HCT116 (cell line): ENCODE measurements at regions not wholly inside any gene's neighbourhood (a gene's known extent, or its start where the extent isn't known, plus 50 kb on each side); places are given as distances from the start of the nearest gene placed in this dataset.

Source experiments
- ATAC-seq: fragments of 200-7000 bp; cut with Tn5 transposase; 2 replicates; pipeline ENCODE4 v1.9.1; 2020; ENCODE audit warnings: mild to moderate bottlenecking, moderate library complexity
- BruUV-seq: library from RNA; stranded (reverse); fragments of 400-500 nt; replicated peaks from 2 replicates; lab custom pipeline; 2021; lab: Mats Ljungman, UMichigan
- CTCF ChIA-PET: fragments of 300-600 bp; sonication (Branson Sonifier 250); formaldehyde crosslinking; loops from one replicate; lab custom pipeline; 2021; ENCODE audit warnings: antibody characterized with exemption; lab: Charles Lee
- POLR2A ChIA-PET: fragments of 300-600, 350-600 bp; sonication (Branson Sonifier 250); formaldehyde crosslinking; loops from one replicate; lab custom pipeline; 2021; ENCODE audit warnings: antibody characterized with exemption; lab: Charles Lee
- RAD21 ChIA-PET, 2 experiments: fragments of 300-600 bp; sonication (Branson Sonifier 250); formaldehyde crosslinking; loops; one replicate each; lab custom pipeline; 2023; ENCODE audit warnings: low total read pairs in 2 of 2; ENCODE audit not compliant: uncharacterized antibody in 2 of 2, unreplicated experiment in 2 of 2, low non-redundant PET in 1 of 2; lab: Charles Lee
- DNase-seq: peaks from one replicate; pipeline ENCODE4 v3.0.0-alpha.2; 2010; ENCODE audit warnings: low read depth, low spot score
- H2AFZ ChIP-seq: fragments of 200-600 bp; shearing (Covaris generic), sonication (generic); 2 replicates; pipeline ENCODE4 v1.6.1; 2017; ENCODE audit warnings: low read depth, mixed run types, mixed read lengths, antibody characterized with exemption, low read length; ENCODE audit not compliant: poor library complexity, severe bottlenecking
- H3K27ac ChIP-seq: 2 replicates; pipeline ENCODE4 v1.5.1; 2012; ENCODE audit warnings: low read depth, low read length
- H3K27me3 ChIP-seq: fragments of 200-600 bp; sonication (generic); 2 replicates; pipeline ENCODE4 v1.6.1; 2016; ENCODE audit warnings: mixed run types, low read length, mixed read lengths; ENCODE audit not compliant: insufficient read depth
- H3K36me3 ChIP-seq, 2 experiments: fragments of 200-500 bp in 1 of 2; fragments of 200-600 bp in 1 of 2; sonication (Bioruptor generic) in 1 of 2; sonication (generic) in 1 of 2; 2 replicates each; pipeline versions ENCODE4 v1.5.1 to v1.6.1; 2014 to 2016; ENCODE audit warnings: low read length in 2 of 2, inconsistent platforms in 1 of 2, mixed read lengths in 1 of 2, mixed run types in 1 of 2; ENCODE audit not compliant: insufficient read depth in 2 of 2, control insufficient read depth in 1 of 2
- H3K4me1 ChIP-seq, 2 experiments: fragments of 200-600 bp in 1 of 2; sonication (generic) in 1 of 2; 2 replicates each; pipeline versions ENCODE4 v1.5.1 to v1.6.1; 2012 to 2017; ENCODE audit warnings: low read length in 2 of 2, inconsistent platforms in 1 of 2, mild to moderate bottlenecking in 1 of 2, mixed read lengths in 1 of 2, mixed run types in 1 of 2, moderate library complexity in 1 of 2; ENCODE audit not compliant: insufficient read depth in 2 of 2, control insufficient read depth in 1 of 2
- H3K4me2 ChIP-seq: fragments of 200-600 bp; sonication (generic); 2 replicates; pipeline ENCODE4 v1.6.1; 2017; ENCODE audit warnings: mixed run types, low read length, mixed read lengths
- H3K4me3 ChIP-seq, 2 experiments: fragments of 200-600 bp in 1 of 2; sonication (generic) in 1 of 2; replicated peaks in 1 of 2; 2 replicates each; pipeline ENCODE4 v1.5.1; 2011 to 2016; ENCODE audit warnings: low read length in 2 of 2, control low read depth in 1 of 2, low read depth in 1 of 2, mild to moderate bottlenecking in 1 of 2, mixed read lengths in 1 of 2, mixed run types in 1 of 2
- H3K79me2 ChIP-seq: fragments of 200-600 bp; sonication (generic); 2 replicates; pipeline ENCODE4 v1.6.1; 2017; ENCODE audit warnings: mild to moderate bottlenecking, mixed run types, low read length, moderate library complexity, mixed read lengths; ENCODE audit not compliant: insufficient read depth
- H3K9ac ChIP-seq: fragments of 200-600 bp; sonication (generic); 2 replicates; pipeline ENCODE4 v1.6.1; 2016; ENCODE audit warnings: low read length, mixed read lengths
- H3K9me2 ChIP-seq: fragments of 200-600 bp; sonication (generic), shearing (Covaris generic); 2 replicates; pipeline ENCODE4 v1.6.1; 2017; ENCODE audit warnings: mixed run types, mild to moderate bottlenecking, moderate library complexity; ENCODE audit not compliant: insufficient read depth
- H3K9me3 ChIP-seq, 2 experiments: fragments of 200-500 bp in 1 of 2; fragments of 200-600 bp in 1 of 2; sonication (Bioruptor generic) in 1 of 2; sonication (generic) in 1 of 2; 2 replicates each; pipeline ENCODE4 v1.6.1; 2014 to 2017; ENCODE audit warnings: low read length in 2 of 2, mixed read lengths in 2 of 2, inconsistent platforms in 1 of 2, low read depth in 1 of 2, mild to moderate bottlenecking in 1 of 2, mixed run types in 1 of 2, moderate library complexity in 1 of 2; ENCODE audit not compliant: control insufficient read depth in 1 of 2, insufficient read depth in 1 of 2
- H4K20me1 ChIP-seq: fragments of 200-600 bp; sonication (generic), shearing (Covaris generic); 2 replicates; pipeline ENCODE4 v1.6.1; 2017; ENCODE audit warnings: mixed run types, mild to moderate bottlenecking, moderate library complexity; ENCODE audit not compliant: insufficient read depth
- ATF3 ChIP-seq: IDR thresholded peaks from 2 replicates; pipeline ENCODE4 v1.6.1; 2012
- CBX3 ChIP-seq: IDR thresholded peaks from 2 replicates; pipeline ENCODE4 v1.6.1; 2012; ENCODE audit warnings: low read depth
- CEBPB ChIP-seq: IDR thresholded peaks from 2 replicates; pipeline ENCODE4 v1.6.1; 2012; ENCODE audit warnings: low read depth
- CTCF ChIP-seq, 3 experiments: fragments of 200-600 bp in 1 of 3; sonication (generic) in 1 of 3; IDR thresholded peaks in 2 of 3; conservative IDR thresholded peaks in 1 of 3; 2 replicates each; pipeline ENCODE4 v1.5.1; 2012 to 2017; ENCODE audit warnings: low read depth in 2 of 3, low read length in 2 of 3, antibody characterized with exemption in 1 of 3, borderline replicate concordance in 1 of 3, control low read depth in 1 of 3, mild to moderate bottlenecking in 1 of 3, mixed read lengths in 1 of 3, mixed run types in 1 of 3, moderate library complexity in 1 of 3; ENCODE audit not compliant: insufficient read depth in 1 of 3
- ELF1 ChIP-seq: IDR thresholded peaks from 2 replicates; pipeline ENCODE4 v1.6.1; 2012; ENCODE audit warnings: low read depth, borderline replicate concordance
- EZH2 ChIP-seq: fragments of 200-600 bp; sonication (generic); IDR thresholded peaks from 2 replicates; pipeline ENCODE4 v1.6.1; 2017; ENCODE audit warnings: antibody characterized with exemption, mixed run types
- EZH2phosphoT487 ChIP-seq: fragments of 200-600 bp; IDR thresholded peaks from 2 replicates; pipeline ENCODE4 v1.6.1; 2018; ENCODE audit warnings: antibody characterized with exemption, borderline replicate concordance
- POLR2AphosphoS5 ChIP-seq: IDR thresholded peaks from 2 replicates; pipeline ENCODE4 v1.6.1; 2011; ENCODE audit warnings: mild to moderate bottlenecking, low read depth, low read length, moderate library complexity
- REST ChIP-seq: IDR thresholded peaks from 2 replicates; pipeline ENCODE4 v1.6.1; 2012; ENCODE audit warnings: low read depth
- SP1 ChIP-seq: IDR thresholded peaks from 2 replicates; pipeline ENCODE4 v1.6.1; 2012; ENCODE audit warnings: low read depth
- SRF ChIP-seq: IDR thresholded peaks from 2 replicates; pipeline ENCODE4 v1.6.1; 2012; ENCODE audit warnings: low read depth
- YY1 ChIP-seq: IDR thresholded peaks from 2 replicates; pipeline ENCODE4 v1.6.1; 2011; ENCODE audit warnings: low read length, low read depth, moderate library complexity, mild to moderate bottlenecking; ENCODE audit not compliant: insufficient replicate concordance; ENCODE audit errors: extremely low read depth
- ZNF274 ChIP-seq: fragments of 200-500 bp; sonication (Bioruptor generic); IDR thresholded peaks from 2 replicates; pipeline ENCODE4 v1.6.1; 2014; ENCODE audit warnings: mild to moderate bottlenecking, low read depth, low read length, inconsistent platforms
- intact Hi-C: fragments of 100-400 bp; cut with micrococcal nuclease; formaldehyde crosslinking; loops from 2 replicates; pipeline ENCODE4 v1.10.0; 2022
- TF ChIP-seq, protein P1 (sequence below): IDR thresholded peaks from 2 replicates; pipeline ENCODE4 v1.6.1; 2011; ENCODE audit warnings: mild to moderate bottlenecking, low read length, moderate library complexity; ENCODE audit not compliant: insufficient replicate concordance; ENCODE audit errors: extremely low read depth

- Histone ChIP-seq H3K9ac (no peak overlapping the region), H3K4me3 (no peak overlapping the region), H3K27me3 (no peaks in the 10 kb centered on the region), H3K4me1 (no peaks in the 10 kb centered on the region), H3K4me2 (no peak overlapping the region), H3K79me2 (no peaks in the 10 kb centered on the region), H3K27ac (no peak overlapping the region), H4K20me1 (no peaks in the 10 kb centered on the region), H3K36me3 (no peaks in the 10 kb centered on the region), H3K9me2 (no peaks in the 10 kb centered on the region), H2AFZ (no peak overlapping the region), H3K9me3 (no peaks in the 10 kb centered on the region; a peak in 2 of 4 replicates)
- ChIA-PET CTCF (no interaction called here), POLR2A (no interaction called here), RAD21 (no interaction called here)
- TF ChIP-seq POLR2AphosphoS5 (no peak), YY1 (no peak), CEBPB (no peak), EZH2 (no peak), SRF (no peak), CTCF (IDR thresholded peaks at IDR 0.05 in 2 of 3, conservative IDR thresholded peaks at IDR 0.05 in 1 of 3; ENCODE audit: borderline replicate concordance in 1 of 3, insufficient read depth in 1 of 3, low read depth in 2 of 3, low read length in 2 of 3) (no peak), ELF1 (no peak), CBX3 (no peak), REST (no peak), ZNF274 (no peak), EZH2phosphoT487 (no peak), SP1 (no peak), ATF3 (no peak)
- TF ChIP-seq, protein P1, sequence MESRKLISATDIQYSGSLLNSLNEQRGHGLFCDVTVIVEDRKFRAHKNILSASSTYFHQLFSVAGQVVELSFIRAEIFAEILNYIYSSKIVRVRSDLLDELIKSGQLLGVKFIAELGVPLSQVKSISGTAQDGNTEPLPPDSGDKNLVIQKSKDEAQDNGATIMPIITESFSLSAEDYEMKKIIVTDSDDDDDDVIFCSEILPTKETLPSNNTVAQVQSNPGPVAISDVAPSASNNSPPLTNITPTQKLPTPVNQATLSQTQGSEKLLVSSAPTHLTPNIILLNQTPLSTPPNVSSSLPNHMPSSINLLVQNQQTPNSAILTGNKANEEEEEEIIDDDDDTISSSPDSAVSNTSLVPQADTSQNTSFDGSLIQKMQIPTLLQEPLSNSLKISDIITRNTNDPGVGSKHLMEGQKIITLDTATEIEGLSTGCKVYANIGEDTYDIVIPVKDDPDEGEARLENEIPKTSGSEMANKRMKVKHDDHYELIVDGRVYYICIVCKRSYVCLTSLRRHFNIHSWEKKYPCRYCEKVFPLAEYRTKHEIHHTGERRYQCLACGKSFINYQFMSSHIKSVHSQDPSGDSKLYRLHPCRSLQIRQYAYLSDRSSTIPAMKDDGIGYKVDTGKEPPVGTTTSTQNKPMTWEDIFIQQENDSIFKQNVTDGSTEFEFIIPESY = no peak
- ATAC-seq (no peak), DNase-seq (no peak)
- intact Hi-C loops = no loop called here
- BruUV-seq = no TSS peak
Observed at GRCh38 chr12:127592245-127592644, 674.7 kb upstream of the TMEM132C start.
